Endodermal cell (in vitro differentiated cells): ENCODE measurements at regions not wholly inside any gene's neighbourhood (a gene's known extent, or its start where the extent isn't known, plus 50 kb on each side); places are given as distances from the start of the nearest gene placed in this dataset.

Experiments
- DNase-seq: peaks from one replicate; pipeline ENCODE4 v3.0.0-alpha.2; 2017
- H3K27ac ChIP-seq: 2 replicates; pipeline ENCODE4 v1.5.1; 2013; ENCODE audit warnings: mild to moderate bottlenecking, low read depth, low read length, moderate library complexity
- H3K27me3 ChIP-seq: 2 replicates; pipeline ENCODE4 v1.6.1; 2013; ENCODE audit warnings: mild to moderate bottlenecking, low read length, moderate library complexity; ENCODE audit not compliant: insufficient read depth, control insufficient read depth, poor library complexity, severe bottlenecking
- H3K36me3 ChIP-seq: 2 replicates; pipeline ENCODE4 v1.7.0; 2013; ENCODE audit warnings: mild to moderate bottlenecking, low read length, moderate library complexity; ENCODE audit not compliant: control insufficient read depth, insufficient read depth
- H3K4me1 ChIP-seq: one replicate; pipeline ENCODE4 v1.7.0; 2013; ENCODE audit warnings: low read length; ENCODE audit not compliant: control insufficient read depth, insufficient read depth
- H3K4me3 ChIP-seq: 2 replicates; pipeline ENCODE4 v1.5.1; 2013; ENCODE audit warnings: mild to moderate bottlenecking, low read length, moderate library complexity
- H3K9ac ChIP-seq: 2 replicates; pipeline ENCODE4 v1.6.1; 2013; ENCODE audit warnings: mild to moderate bottlenecking, low read length, moderate library complexity; ENCODE audit not compliant: poor library complexity, severe bottlenecking; ENCODE audit errors: extremely low read depth
- H3K9me3 ChIP-seq: 2 replicates; pipeline ENCODE4 v1.6.1; 2013; ENCODE audit warnings: mild to moderate bottlenecking, low read length, moderate library complexity; ENCODE audit not compliant: control insufficient read depth
- H3K27ac Mint-ChIP-seq: 2 replicates; pipeline ENCODE4 v1.8.0; 2020; ENCODE audit warnings: mixed read lengths
- H3K27me3 Mint-ChIP-seq: 2 replicates; pipeline ENCODE4 v1.8.0; 2021; ENCODE audit warnings: mild to moderate bottlenecking, mixed read lengths; ENCODE audit not compliant: insufficient read depth
- H3K36me3 Mint-ChIP-seq: 2 replicates; pipeline ENCODE4 v1.8.0; 2020; ENCODE audit warnings: low read depth, mixed read lengths
- H3K4me1 Mint-ChIP-seq: 2 replicates; pipeline ENCODE4 v1.8.0; 2020; ENCODE audit warnings: mixed read lengths
- H3K4me3 Mint-ChIP-seq: 2 replicates; pipeline ENCODE4 v1.8.0; 2020; ENCODE audit warnings: mild to moderate bottlenecking, moderate library complexity, mixed read lengths
- H3K9me3 Mint-ChIP-seq: 2 replicates; pipeline ENCODE4 v1.8.0; 2020; ENCODE audit warnings: mild to moderate bottlenecking, mixed read lengths
- CTCF ChIP-seq: fragments of 200-600 bp; sonication (generic); conservative IDR thresholded peaks from 2 replicates; pipeline ENCODE4 v1.5.0; 2021; ENCODE audit warnings: antibody characterized with exemption, mild to moderate bottlenecking
- WGBS, 2 experiments: methylation state at CpG; one replicate each; pipeline versions ENCODE4 v1.1.5 to v1.1.7; 2013; ENCODE audit warnings: missing lambda C conversion rate in 2 of 2, mixed read lengths in 1 of 2; ENCODE audit not compliant: insufficient coverage in 1 of 2, insufficient read length in 1 of 2; 5-methylcytosine and 5-hydroxymethylcytosine counted together

GRCh38 chr10:60661637-60662036 lies 116.6 kb upstream of the CDK1 start:
- H3K27me3 ChIP-seq: no peaks in the 10 kb centered on the region
- H3K9ac ChIP-seq: no peak overlapping the region

GRCh38 chr10:60660625-60661024 lies 117.7 kb upstream of the CDK1 start:
- H3K36me3 Mint-ChIP-seq: no peaks in the 10 kb centered on the region
- H3K4me3 ChIP-seq: no peak overlapping the region
- WGBS, 2 experiments: 80 to 89% methylated on average over 1 of the region's 1 CpG
- TF ChIP-seq CTCF: no peak
- no peaks in the 10 kb centered on the region for H3K4me1 ChIP-seq
- H3K4me3 Mint-ChIP-seq: no peak overlapping the region
- no peak overlapping the region for H3K27ac Mint-ChIP-seq
- H3K27ac ChIP-seq: no peak overlapping the region
- H3K4me1 Mint-ChIP-seq: peaks cover 25% of the 10 kb centered on the region
- peaks cover 8% of the 10 kb centered on the region for H3K9me3 ChIP-seq
- no peak for DNase-seq
- H3K9me3 Mint-ChIP-seq: no peaks in the 10 kb centered on the region
- H3K36me3 ChIP-seq: no peaks in the 10 kb centered on the region
- no peaks in the 10 kb centered on the region for H3K27me3 Mint-ChIP-seq
- H3K27me3 ChIP-seq: no peaks in the 10 kb centered on the region
- no peak overlapping the region for H3K9ac ChIP-seq

More at GRCh38 chr10:60661637-60662036, 116.6 kb upstream of the CDK1 start:
- Histone ChIP-seq H3K4me1 (no peaks in the 10 kb centered on the region), H3K36me3 (no peaks in the 10 kb centered on the region), H3K9me3 (peaks cover 8% of the 10 kb centered on the region), H3K27ac (no peak overlapping the region), H3K4me3 (no peak overlapping the region)
- Mint-ChIP-seq H3K27ac (no peak overlapping the region), H3K4me3 (no peak overlapping the region), H3K9me3 (no peaks in the 10 kb centered on the region), H3K4me1 (peaks cover 25% of the 10 kb centered on the region), H3K36me3 (no peaks in the 10 kb centered on the region), H3K27me3 (no peaks in the 10 kb centered on the region)
- peak; percentile 50 for DNase-seq
- no peak for TF ChIP-seq CTCF
- WGBS, 2 experiments: 52 to 74% methylated on average over 5 to 7 of the region's 7 CpGs

GRCh38 chr10:60654813-60655464 lies 123.3 kb upstream of the CDK1 start:
- Histone ChIP-seq H3K36me3 (no peaks in the 10 kb centered on the region), H3K27me3 (no peaks in the 10 kb centered on the region), H3K4me3 (no peak overlapping the region), H3K9ac (no peak overlapping the region), H3K9me3 (peaks cover 8% of the 10 kb centered on the region), H3K4me1 (peaks cover under 1% of the 10 kb centered on the region), H3K27ac (no peak overlapping the region)
- DNase-seq: no peak
- WGBS, 2 experiments: 68 to 83% methylated on average over 1 to 4 of the region's 4 CpGs
- Mint-ChIP-seq H3K4me3 (no peak overlapping the region), H3K9me3 (no peaks in the 10 kb centered on the region), H3K36me3 (no peaks in the 10 kb centered on the region), H3K27ac (no peak overlapping the region), H3K4me1 (peaks cover 16% of the 10 kb centered on the region), H3K27me3 (no peaks in the 10 kb centered on the region)
- TF ChIP-seq CTCF: no peak
